Globus pallidus (tissue), 1 donor: ENCODE measurements at regions not wholly inside any gene's neighbourhood (a gene's known extent, or its start where the extent isn't known, plus 50 kb on each side); places are given as distances from the start of the nearest gene placed in this dataset.
A peak's percentile ranks its signal among the peaks of the same experiment; 100 is the strongest.
"Not testable (repeated sequence)": the region's sequence is repeated elsewhere in the genome, so short reads cannot be mapped to it uniquely, and the experiment has no call there.

Experiments
- DNase-seq: peaks from one replicate; pipeline ENCODE4 v3.0.0-alpha.2; 2015; ENCODE audit warnings: low spot score

- no peak for DNase-seq
Measured at GRCh38 chr14:28247491-28247890, 519.1 kb upstream of the FOXG1 start.

GRCh38 chr14:28252124-28252523 lies 514.5 kb upstream of the FOXG1 start:
- not testable (repeated sequence) for DNase-seq

GRCh38 chr14:28254768-28255167 lies 511.8 kb upstream of the FOXG1 start:
- DNase-seq: no peak

GRCh38 chr14:28264306-28264705 lies 502.3 kb upstream of the FOXG1 start:
- no peak for DNase-seq

GRCh38 chr14:28272270-28272669 lies 494.3 kb upstream of the FOXG1 start:
- no peak for DNase-seq

- no peak for DNase-seq
Measured at GRCh38 chr14:28280530-28280929, 486.1 kb upstream of the FOXG1 start.

- no peak for DNase-seq
Measured at GRCh38 chr14:28280997-28281598, 485.5 kb upstream of the FOXG1 start.

- no peak for DNase-seq
Measured at GRCh38 chr14:28284546-28285300, 481.9 kb upstream of the FOXG1 start.

- DNase-seq: no peak
Measured at GRCh38 chr14:28294834-28295440, 471.6 kb upstream of the FOXG1 start.

GRCh38 chr14:28297559-28297958 lies 469.0 kb upstream of the FOXG1 start:
- peak; percentile 68 for DNase-seq

- DNase-seq: no peak
Measured at GRCh38 chr14:28298156-28298555, 468.4 kb upstream of the FOXG1 start.

- no peak for DNase-seq
Measured at GRCh38 chr14:28299227-28299626, 467.4 kb upstream of the FOXG1 start.

- DNase-seq: no peak
Measured at GRCh38 chr14:28300356-28300755, 466.2 kb upstream of the FOXG1 start.

GRCh38 chr14:28301179-28301578 lies 465.4 kb upstream of the FOXG1 start:
- no peak for DNase-seq

- DNase-seq: no peak
Measured at GRCh38 chr14:28303248-28303647, 463.3 kb upstream of the FOXG1 start.

GRCh38 chr14:28305938-28306337 lies 460.6 kb upstream of the FOXG1 start:
- peak; percentile 90 for DNase-seq

GRCh38 chr14:28307506-28307905 lies 459.1 kb upstream of the FOXG1 start:
- DNase-seq: peak; percentile 77

GRCh38 chr14:28308734-28309133 lies 457.9 kb upstream of the FOXG1 start:
- DNase-seq: peak; percentile 30

GRCh38 chr14:28317890-28318675 lies 448.5 kb upstream of the FOXG1 start:
- DNase-seq: not testable (repeated sequence)

GRCh38 chr14:28321475-28322244 lies 444.9 kb upstream of the FOXG1 start:
- DNase-seq: no peak

- no peak for DNase-seq
Measured at GRCh38 chr14:28323366-28323765, 443.2 kb upstream of the FOXG1 start.
